IMR-90 (cell line): ENCODE measurements at regions not wholly inside any gene's neighbourhood (a gene's known extent, or its start where the extent isn't known, plus 50 kb on each side); places are given as distances from the start of the nearest gene placed in this dataset.

Experiments used
- FOS ChIP-seq: fragments of 150-350 bp; IDR thresholded peaks from 2 replicates; pipeline ENCODE4 v1.6.1; 2016; ENCODE audit warnings: low read depth, low read length
- MAFK ChIP-seq: IDR thresholded peaks from 2 replicates; pipeline ENCODE4 v1.6.1; 2012; ENCODE audit warnings: low read depth, low read length, improper control_type of control experiment
- MXI1 ChIP-seq: IDR thresholded peaks from 2 replicates; pipeline ENCODE4 v1.6.1; 2012; ENCODE audit warnings: low read depth, mild to moderate bottlenecking, low read length, moderate library complexity, borderline replicate concordance
- NFE2L2 ChIP-seq: fragments of 150-350 bp; IDR thresholded peaks from 2 replicates; pipeline ENCODE4 v1.6.1; 2016; ENCODE audit warnings: low read depth, mild to moderate bottlenecking, low read length
- POLR2A ChIP-seq: IDR thresholded peaks from 2 replicates; pipeline ENCODE4 v1.6.1; 2012; ENCODE audit warnings: mild to moderate bottlenecking, low read depth, low read length
- RFX5 ChIP-seq: IDR thresholded peaks from 2 replicates; pipeline ENCODE4 v1.8.0; 2012; ENCODE audit warnings: low read depth, mild to moderate bottlenecking, low read length, moderate library complexity
- SMC3 ChIP-seq: fragments of 150-350 bp; IDR thresholded peaks from 2 replicates; pipeline ENCODE4 v1.6.1; 2016; ENCODE audit warnings: low read depth, mild to moderate bottlenecking, antibody characterized with exemption, low read length, moderate library complexity
- USF2 ChIP-seq: fragments of 150-350 bp; IDR thresholded peaks from 2 replicates; pipeline ENCODE4 v1.6.1; 2017; ENCODE audit warnings: mild to moderate bottlenecking, antibody characterized with exemption, low read length, low read depth
- TF ChIP-seq, protein P1 (sequence below): conservative IDR thresholded peaks from 2 replicates; pipeline ENCODE4 v1.5.1; 2012; ENCODE audit warnings: mild to moderate bottlenecking, low read depth, low read length, improper control_type of control experiment

DNA sequence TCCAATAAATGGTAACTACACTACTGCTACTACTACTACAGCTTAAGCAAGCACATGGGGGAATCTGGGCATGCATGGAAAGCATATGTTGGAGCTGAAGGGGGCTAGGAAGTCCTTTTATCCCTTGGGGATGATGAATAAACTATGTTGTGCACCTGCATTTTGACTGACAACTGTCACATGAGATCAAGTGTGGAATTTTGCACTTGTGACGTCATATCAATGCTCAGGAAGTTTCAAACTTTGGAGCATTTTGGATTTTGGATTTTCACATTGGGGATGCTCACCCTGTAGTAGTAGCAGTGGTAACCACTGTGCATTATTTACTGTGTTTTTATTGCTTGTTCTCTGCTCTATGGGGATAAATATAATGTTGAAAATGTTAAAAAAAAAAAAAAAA, 100.5 kb upstream of the SMAD1 start:
- TF ChIP-seq, protein P1, sequence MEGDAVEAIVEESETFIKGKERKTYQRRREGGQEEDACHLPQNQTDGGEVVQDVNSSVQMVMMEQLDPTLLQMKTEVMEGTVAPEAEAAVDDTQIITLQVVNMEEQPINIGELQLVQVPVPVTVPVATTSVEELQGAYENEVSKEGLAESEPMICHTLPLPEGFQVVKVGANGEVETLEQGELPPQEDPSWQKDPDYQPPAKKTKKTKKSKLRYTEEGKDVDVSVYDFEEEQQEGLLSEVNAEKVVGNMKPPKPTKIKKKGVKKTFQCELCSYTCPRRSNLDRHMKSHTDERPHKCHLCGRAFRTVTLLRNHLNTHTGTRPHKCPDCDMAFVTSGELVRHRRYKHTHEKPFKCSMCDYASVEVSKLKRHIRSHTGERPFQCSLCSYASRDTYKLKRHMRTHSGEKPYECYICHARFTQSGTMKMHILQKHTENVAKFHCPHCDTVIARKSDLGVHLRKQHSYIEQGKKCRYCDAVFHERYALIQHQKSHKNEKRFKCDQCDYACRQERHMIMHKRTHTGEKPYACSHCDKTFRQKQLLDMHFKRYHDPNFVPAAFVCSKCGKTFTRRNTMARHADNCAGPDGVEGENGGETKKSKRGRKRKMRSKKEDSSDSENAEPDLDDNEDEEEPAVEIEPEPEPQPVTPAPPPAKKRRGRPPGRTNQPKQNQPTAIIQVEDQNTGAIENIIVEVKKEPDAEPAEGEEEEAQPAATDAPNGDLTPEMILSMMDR = no peak
- TF ChIP-seq FOS (no peak), USF2 (no peak), MAFK (no peak), POLR2A (no peak), RFX5 (no peak), NFE2L2 (no peak), MXI1 (no peak), SMC3 (no peak)
